ENCODE measurements at regions not wholly inside any gene's neighbourhood (a gene's known extent, or its start where the extent isn't known, plus 50 kb on each side); places are given as distances from the start of the nearest gene placed in this dataset.

GRCh38 chrX:23540532-23540931 is 126.8 kb upstream of the PRDX4 start:
- no peak for DNase-seq

GRCh38 chrX:23548164-23548563 is 119.1 kb upstream of the PRDX4 start:
- DNase-seq = peak; percentile 12

DNA sequence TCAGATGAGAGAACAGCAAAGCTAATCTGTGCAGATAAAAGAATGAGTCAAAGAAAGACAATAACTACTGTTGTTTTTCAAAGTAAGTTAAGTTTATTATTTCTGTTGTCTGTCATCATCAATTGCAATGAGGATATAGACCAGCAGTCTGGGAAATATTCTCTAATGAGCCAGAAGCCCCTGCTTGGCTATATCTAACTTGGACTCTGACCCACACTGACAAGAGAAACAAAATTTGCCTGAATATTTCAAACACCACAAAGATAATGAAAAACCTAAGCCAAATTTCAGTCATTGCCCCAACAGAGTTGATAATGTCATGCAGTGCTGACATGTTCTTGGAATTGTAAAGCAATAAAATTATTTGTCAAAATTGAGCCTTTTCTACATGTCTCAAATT is 115.0 kb upstream of the PRDX4 start:
- no peak for DNase-seq

DNA sequence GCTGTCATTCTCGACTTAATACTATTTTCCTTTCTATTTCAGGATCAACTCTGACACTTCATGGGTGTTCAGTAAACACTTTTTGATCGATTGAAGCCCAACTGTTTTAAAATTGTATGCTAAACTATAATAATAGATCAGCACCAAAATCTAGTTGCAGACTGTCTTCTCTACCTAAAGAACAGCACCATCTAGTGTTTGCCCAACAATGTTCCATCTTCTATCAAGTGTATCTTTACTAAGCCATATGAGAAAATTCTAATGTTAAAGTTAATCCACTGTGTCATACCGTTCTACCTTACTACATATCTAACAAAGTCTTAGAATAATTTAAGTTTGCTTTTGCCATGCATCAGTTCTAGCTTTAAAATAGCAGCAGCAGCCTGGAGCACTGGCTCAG is 113.0 kb upstream of the PRDX4 start:
- no peak for DNase-seq

DNA sequence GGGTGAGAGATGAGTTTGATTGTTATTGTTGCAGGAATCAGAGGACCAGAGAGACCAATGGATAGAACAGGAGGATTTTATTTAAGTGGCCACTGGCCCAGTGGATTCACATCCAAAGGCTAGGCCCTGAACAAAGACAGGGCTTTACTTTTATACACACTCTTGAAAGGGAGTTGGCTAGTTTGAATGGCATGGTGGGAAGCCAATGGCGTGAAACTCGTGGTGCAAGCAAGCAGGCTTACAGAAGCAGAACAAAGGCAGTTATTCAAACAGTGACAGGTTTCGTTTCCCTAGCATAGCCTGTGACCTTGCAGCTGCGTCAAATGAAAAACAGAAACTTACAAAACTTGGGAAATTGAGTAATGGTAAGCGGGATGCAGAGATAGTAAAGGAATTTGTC is 110.2 kb upstream of the PRDX4 start:
- DNase-seq = no peak

DNA sequence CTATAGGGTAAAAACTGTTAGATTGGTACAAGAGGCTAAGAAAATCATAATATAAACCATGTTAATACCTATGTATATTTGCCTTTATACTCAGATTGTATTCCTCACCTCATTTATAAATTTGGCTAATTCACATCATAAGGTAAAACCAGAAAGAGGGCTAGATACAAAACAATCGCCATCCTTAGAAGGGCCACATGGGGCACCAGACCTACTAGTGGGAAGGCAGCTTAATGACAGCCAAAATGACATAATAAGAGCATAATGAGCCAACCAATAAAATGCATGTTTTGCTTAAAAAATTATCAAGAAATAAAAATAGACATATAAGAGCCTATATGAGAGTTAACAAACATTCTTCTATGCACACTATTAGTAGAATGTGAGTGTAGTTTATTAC is 107.3 kb upstream of the PRDX4 start:
- no peak for DNase-seq

DNA sequence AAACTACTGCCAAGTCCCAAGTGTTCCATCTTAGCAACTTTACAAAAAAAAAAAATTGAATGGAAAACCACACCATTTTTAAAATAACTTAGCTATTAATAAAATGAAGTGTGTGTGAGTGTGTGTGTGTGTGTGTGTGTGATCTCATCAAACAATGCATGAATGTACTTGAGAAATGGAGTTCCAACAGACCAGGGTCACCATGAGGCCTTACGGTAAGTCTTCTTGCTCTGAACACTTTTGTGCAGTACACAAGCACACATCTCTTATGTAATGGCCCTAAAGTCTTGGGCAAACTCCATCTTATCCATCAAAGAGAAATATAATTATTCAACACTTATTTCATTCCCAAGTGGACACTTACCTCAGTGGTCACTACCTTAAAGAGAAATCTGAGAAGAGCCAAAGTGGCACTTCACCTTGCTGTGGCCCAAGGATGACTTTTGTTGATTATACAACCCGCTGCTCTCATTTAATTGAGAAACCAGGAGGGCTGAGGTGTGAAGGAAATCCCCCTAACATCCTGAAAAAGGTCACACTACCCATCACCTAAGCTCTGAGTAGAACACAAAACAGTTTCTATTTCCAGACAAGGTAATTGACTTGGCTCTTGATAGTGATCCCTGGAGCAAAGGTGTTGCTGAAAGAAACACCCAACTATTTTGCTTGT is 96.5 kb upstream of the PRDX4 start:
- DNase-seq = no peak

GRCh38 chrX:23575281-23575680 is 92.0 kb upstream of the PRDX4 start:
- DNase-seq = no peak

DNA sequence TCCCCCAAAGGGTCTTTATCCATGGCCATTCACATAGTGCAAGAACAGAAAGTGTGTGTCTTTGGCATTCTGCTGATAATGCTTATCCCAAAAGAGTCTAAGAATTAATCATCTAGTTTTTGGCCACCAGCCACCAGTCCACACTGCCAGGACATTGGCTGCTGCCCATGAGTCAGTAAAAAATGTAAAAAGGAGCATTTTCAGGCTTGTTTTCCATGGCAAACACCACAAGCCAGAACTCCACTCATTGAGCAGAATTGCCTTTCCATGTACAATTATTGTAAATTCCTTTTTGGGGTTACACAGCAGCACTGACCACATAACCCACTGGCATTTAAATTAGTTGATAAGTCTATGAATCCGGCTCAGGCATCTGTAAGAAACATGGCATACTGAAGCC is 89.2 kb upstream of the PRDX4 start:
- DNase-seq = no peak

DNA sequence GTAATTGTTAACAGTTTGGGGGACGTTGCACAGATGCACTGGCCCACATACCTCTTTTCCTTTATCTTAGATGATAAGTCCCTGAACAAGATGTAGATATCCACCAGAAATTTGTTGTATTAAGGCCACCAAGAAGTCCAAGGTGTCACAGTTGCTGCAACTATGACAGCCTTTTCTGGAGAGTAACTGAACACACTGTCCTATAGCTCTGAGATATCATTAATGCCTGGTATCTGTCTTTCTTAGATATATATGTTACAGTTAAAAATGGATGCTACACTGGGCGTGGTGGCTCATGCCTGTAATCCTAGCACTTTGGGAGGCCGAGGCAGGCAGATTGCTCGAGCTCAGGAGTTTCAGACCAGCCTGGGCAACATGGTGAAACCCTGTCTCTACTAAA is 77.8 kb upstream of the PRDX4 start:
- no peak for DNase-seq

DNA sequence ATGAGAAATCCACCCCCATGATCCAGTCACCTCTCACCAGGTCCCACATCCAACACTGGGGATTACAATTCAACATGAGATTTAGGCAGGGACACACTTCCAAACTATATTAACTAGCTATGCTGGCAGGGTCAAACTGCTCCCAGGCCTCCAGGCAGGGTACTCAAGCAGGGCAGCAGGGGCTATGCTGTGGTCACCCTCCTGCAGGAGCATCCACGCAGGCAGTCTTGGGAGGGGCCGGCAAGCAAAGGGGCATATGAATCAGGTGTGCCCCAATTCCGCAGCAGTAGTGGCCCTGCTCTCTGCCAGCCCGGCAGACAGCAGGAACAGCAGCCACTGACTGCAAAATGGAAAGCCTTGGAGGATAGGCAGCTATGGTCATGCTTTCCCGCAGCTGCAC is 74.6 kb upstream of the PRDX4 start:
- DNase-seq = no peak

GRCh38 chrX:23598575-23598974 is 68.7 kb upstream of the PRDX4 start:
- no peak for DNase-seq

DNA sequence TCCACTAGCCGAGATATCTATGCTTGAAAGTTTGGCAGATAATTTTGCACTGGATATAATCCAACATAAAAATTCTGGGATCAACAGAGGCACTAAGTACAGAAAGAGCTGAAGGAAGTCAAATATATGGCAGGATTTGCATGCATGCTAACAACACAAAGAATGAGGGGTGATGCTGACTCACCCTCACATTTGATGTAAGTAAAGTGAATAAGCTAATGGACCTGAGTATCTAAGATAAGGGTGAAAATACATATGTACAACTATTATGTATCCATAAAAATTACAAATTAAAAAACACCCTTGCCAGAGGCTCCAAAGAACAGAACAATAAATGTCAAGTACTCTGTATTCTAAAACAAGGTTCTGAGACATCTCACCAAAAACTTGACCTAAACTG is 63.8 kb upstream of the PRDX4 start:
- DNase-seq = no peak

DNA sequence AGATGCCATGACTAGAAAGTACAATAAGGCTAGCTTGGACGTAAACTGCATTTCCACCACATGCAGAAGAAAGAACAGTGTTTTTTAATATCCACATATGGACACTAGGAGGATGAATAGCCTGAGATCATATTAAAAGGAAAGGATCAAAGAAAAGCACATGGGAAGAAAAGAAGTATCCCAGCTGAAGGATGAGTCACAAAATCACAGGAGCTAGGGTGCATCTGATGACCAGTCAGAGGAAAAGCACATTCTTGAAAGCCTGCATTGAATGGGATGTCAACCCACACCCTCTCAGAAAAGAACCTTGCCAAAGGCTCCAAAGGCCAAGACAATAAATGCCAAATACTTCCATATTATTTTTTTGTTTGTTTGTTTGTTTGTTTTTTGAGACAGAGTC is 56.8 kb upstream of the PRDX4 start:
- no peak for DNase-seq

- no peak for DNase-seq
Observed at GRCh38 chrX:23612846-23613245, 54.4 kb upstream of the PRDX4 start.

DNA sequence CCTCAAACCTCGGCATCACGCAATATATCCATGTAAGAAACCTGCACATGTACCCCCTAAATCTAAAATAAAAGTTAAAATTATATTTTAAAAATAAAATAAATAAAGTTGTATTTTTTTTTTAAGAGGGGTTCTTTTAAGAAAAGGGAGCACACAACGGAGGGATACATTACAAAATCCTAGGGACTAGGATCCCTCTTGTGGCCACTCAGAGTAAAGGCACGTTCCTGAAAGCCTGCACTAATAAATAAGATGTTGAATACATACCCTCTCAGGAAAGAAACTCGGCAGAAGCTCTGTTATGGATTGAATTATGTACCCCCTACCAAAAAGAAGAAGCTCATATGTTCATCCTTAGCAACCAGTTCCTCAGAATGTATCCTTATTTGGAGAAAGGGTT is 50.9 kb upstream of the PRDX4 start:
- DNase-seq = no peak

Data from skin of body (tissue), 1 donor.